HUES64 (cell line): ENCODE measurements at regions not wholly inside any gene's neighbourhood (a gene's known extent, or its start where the extent isn't known, plus 50 kb on each side); places are given as distances from the start of the nearest gene placed in this dataset.

Experiments used
- H3K27ac ChIP-seq: 2 replicates; pipeline ENCODE4 v1.7.0; 2013; ENCODE audit warnings: low read depth, low read length, inconsistent platforms
- H3K27me3 ChIP-seq: 2 replicates; pipeline ENCODE4 v1.6.1; 2013; ENCODE audit warnings: mild to moderate bottlenecking, low read length; ENCODE audit not compliant: insufficient read depth
- H3K36me3 ChIP-seq: 2 replicates; pipeline ENCODE4 v1.6.1; 2013; ENCODE audit warnings: mild to moderate bottlenecking, low read length; ENCODE audit not compliant: insufficient read depth
- H3K4me1 ChIP-seq: 2 replicates; pipeline ENCODE4 v1.6.1; 2013; ENCODE audit warnings: mild to moderate bottlenecking, low read length, moderate library complexity; ENCODE audit not compliant: insufficient read depth
- H3K4me3 ChIP-seq: 2 replicates; pipeline ENCODE4 v1.5.1; 2013; ENCODE audit warnings: mild to moderate bottlenecking, low read length, moderate library complexity
- H3K9ac ChIP-seq: 2 replicates; pipeline ENCODE4 v1.6.1; 2013; ENCODE audit warnings: mild to moderate bottlenecking, low read depth, low read length
- H3K9me3 ChIP-seq: 2 replicates; pipeline ENCODE4 v1.6.1; 2013; ENCODE audit warnings: low read depth, low read length; ENCODE audit not compliant: insufficient read depth
- WGBS: fragments of 150-250, 120-280 bp; methylation state at CpG from one replicate; pipeline ENCODE4 v1.1.7; 2013; ENCODE audit warnings: missing lambda C conversion rate; 5-methylcytosine and 5-hydroxymethylcytosine counted together

- no peaks in the 10 kb centered on the region for H3K4me1 ChIP-seq
- H3K27ac ChIP-seq: no peak overlapping the region
- no peaks in the 10 kb centered on the region for H3K36me3 ChIP-seq
- no peak overlapping the region for H3K4me3 ChIP-seq
- H3K9ac ChIP-seq: no peak overlapping the region
- H3K27me3 ChIP-seq: no peaks in the 10 kb centered on the region
- no peaks in the 10 kb centered on the region for H3K9me3 ChIP-seq
These were observed 312.6 kb downstream of the SLITRK6 start for GRCh38 chr13:85486663-85487062.

DNA sequence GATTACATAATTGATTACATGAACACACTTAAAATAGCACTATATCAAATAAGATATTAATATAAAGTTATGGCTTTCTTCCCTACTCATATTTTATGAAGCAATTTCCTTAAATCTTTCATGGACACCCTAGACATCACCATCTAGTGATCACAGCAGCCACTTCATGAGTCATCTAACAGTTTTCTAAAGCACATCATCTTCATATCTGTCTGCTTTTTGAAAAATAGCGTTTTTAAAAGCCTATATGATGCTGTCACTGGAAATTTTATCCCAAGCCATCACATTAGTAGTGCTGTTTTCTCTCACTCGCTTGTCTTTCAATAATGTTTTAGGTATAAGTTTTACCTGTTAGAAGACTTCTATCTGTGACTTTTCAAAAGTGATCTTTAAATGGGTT is 326.1 kb downstream of the SLITRK6 start:
- WGBS: 90% methylated on average over 1 of the region's 2 CpGs
- H3K4me1 ChIP-seq: no peaks in the 10 kb centered on the region
- no peaks in the 10 kb centered on the region for H3K36me3 ChIP-seq
- H3K27me3 ChIP-seq: no peaks in the 10 kb centered on the region
- H3K4me3 ChIP-seq: no peak overlapping the region
- H3K9me3 ChIP-seq: no peaks in the 10 kb centered on the region
- no peak overlapping the region for H3K9ac ChIP-seq
- no peak overlapping the region for H3K27ac ChIP-seq

DNA sequence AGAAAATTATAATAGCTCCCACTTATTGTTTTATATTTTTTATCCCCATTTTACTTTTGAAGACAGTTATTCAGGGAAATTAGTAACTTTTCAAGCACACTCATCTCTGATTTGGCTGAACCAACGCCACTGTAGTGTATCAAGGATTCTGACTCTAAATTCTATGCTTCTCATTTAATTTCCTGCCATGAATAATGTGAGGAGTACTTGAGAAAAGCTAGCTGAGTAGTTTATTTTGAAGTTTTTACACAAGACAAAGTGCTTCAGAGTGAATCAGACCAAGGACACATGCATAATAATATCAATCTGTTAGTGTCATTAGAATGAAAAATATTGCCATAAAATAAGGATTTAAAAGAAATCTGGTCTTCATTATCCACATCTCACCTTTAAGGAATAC is 329.9 kb downstream of the SLITRK6 start:
- Histone ChIP-seq H3K4me1 (no peaks in the 10 kb centered on the region), H3K36me3 (no peaks in the 10 kb centered on the region), H3K4me3 (no peak overlapping the region), H3K9me3 (no peaks in the 10 kb centered on the region), H3K9ac (no peak overlapping the region), H3K27ac (no peak overlapping the region), H3K27me3 (no peaks in the 10 kb centered on the region)
- 100% methylated on average over 1 of the region's 1 CpG for WGBS

- Histone ChIP-seq H3K27me3 (no peaks in the 10 kb centered on the region), H3K9me3 (peaks cover 4% of the 10 kb centered on the region), H3K9ac (no peak overlapping the region), H3K27ac (no peak overlapping the region), H3K4me1 (no peaks in the 10 kb centered on the region), H3K36me3 (no peaks in the 10 kb centered on the region), H3K4me3 (no peak overlapping the region)
- WGBS: 93% methylated on average over 3 of the region's 3 CpGs
These were observed 336.3 kb downstream of the SLITRK6 start for GRCh38 chr13:85462792-85463425.

- Histone ChIP-seq H3K27me3 (no peaks in the 10 kb centered on the region), H3K4me3 (no peak overlapping the region), H3K27ac (no peak overlapping the region), H3K9ac (no peak overlapping the region), H3K36me3 (no peaks in the 10 kb centered on the region), H3K9me3 (peaks cover 17% of the 10 kb centered on the region), H3K4me1 (no peaks in the 10 kb centered on the region)
- 100% methylated on average over 1 of the region's 1 CpG for whole genome bisulfite sequencing
These were observed 337.6 kb downstream of the SLITRK6 start for GRCh38 chr13:85461621-85462020.

- Histone ChIP-seq H3K4me1 (peaks cover 11% of the 10 kb centered on the region), H3K27me3 (no peaks in the 10 kb centered on the region), H3K36me3 (no peaks in the 10 kb centered on the region), H3K9me3 (no peaks in the 10 kb centered on the region), H3K27ac (no peak overlapping the region), H3K4me3 (no peak overlapping the region), H3K9ac (no peak overlapping the region)
These were observed 353.7 kb downstream of the SLITRK6 start for GRCh38 chr13:85445534-85445933.

GRCh38 chr13:85441975-85442374 is 357.2 kb downstream of the SLITRK6 start:
- no CpG with 5 or more reads among the region's 1 CpG for WGBS

DNA sequence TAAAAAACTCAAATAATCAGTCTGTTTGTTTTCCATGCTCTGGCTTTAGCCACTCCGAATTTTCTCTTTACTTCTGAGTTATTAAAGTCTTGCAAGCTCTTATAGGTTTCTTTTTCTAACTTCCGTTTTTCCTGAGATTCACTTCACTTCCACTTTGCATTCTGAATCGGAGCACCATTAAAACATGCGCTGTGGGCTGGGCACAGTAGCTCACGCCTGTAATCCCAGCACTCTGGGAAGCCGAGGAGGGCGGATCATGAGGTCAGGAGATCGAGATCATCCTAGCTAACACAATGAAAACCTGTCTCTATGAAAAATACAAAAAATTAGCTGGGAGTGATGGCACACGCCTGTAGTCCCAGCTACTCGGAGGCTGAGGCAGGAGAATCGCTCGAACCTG is 357.9 kb downstream of the SLITRK6 start:
- Histone ChIP-seq H3K9me3 (no peaks in the 10 kb centered on the region), H3K4me1 (no peaks in the 10 kb centered on the region; the same call in 1 of the 2 replicates), H3K4me3 (no peak overlapping the region), H3K27ac (no peak overlapping the region), H3K36me3 (no peaks in the 10 kb centered on the region), H3K27me3 (no peaks in the 10 kb centered on the region), H3K9ac (no peak overlapping the region)
- 98% methylated on average over 12 of the region's 12 CpGs for WGBS

More at GRCh38 chr13:85441975-85442374, 357.2 kb downstream of the SLITRK6 start:
- Histone ChIP-seq H3K36me3 (no peaks in the 10 kb centered on the region), H3K9ac (no peak overlapping the region), H3K27me3 (no peaks in the 10 kb centered on the region), H3K9me3 (no peaks in the 10 kb centered on the region), H3K4me3 (no peak overlapping the region), H3K4me1 (no peaks in the 10 kb centered on the region; the same call in 1 of the 2 replicates), H3K27ac (no peak overlapping the region)

- Histone ChIP-seq H3K27ac (no peak overlapping the region), H3K4me1 (no peaks in the 10 kb centered on the region; the same call in 1 of the 2 replicates), H3K36me3 (no peaks in the 10 kb centered on the region), H3K27me3 (no peaks in the 10 kb centered on the region), H3K9ac (no peak overlapping the region), H3K9me3 (peaks cover 6% of the 10 kb centered on the region; the same call in 1 of the 2 replicates), H3K4me3 (no peak overlapping the region)
- 100% methylated on average over 1 of the region's 1 CpG for WGBS
These were observed 363.2 kb downstream of the SLITRK6 start for GRCh38 chr13:85436029-85436428.

DNA sequence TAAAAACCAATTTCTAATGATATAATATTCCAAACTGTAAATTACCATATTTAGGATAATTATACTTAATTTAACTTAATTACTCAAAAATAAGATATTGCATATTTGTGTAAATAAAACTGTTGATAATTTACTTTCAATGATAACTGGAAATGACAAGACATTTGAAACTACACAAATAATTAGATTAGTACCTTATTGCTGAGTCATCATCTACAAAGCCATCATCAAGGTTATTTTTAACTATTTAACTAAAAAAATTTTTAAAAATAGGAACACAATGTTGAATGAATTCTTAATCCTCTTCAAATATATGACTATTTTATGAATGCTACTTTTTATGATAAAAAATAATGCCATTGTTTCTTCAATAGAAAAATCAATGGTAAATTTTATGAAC is 364.3 kb downstream of the SLITRK6 start:
- H3K4me3 ChIP-seq: no peak overlapping the region
- peaks cover 8% of the 10 kb centered on the region; the same call in 1 of the 2 replicates for H3K9me3 ChIP-seq
- H3K36me3 ChIP-seq: no peaks in the 10 kb centered on the region
- H3K27ac ChIP-seq: no peak overlapping the region
- no peaks in the 10 kb centered on the region; the same call in 1 of the 2 replicates for H3K4me1 ChIP-seq
- H3K9ac ChIP-seq: no peak overlapping the region
- no peaks in the 10 kb centered on the region for H3K27me3 ChIP-seq

- H3K36me3 ChIP-seq: no peaks in the 10 kb centered on the region
- peaks cover 8% of the 10 kb centered on the region; the same call in 1 of the 2 replicates for H3K9me3 ChIP-seq
- no peaks in the 10 kb centered on the region for H3K4me1 ChIP-seq
- no peak overlapping the region for H3K9ac ChIP-seq
- H3K27me3 ChIP-seq: no peaks in the 10 kb centered on the region
- no peak overlapping the region for H3K27ac ChIP-seq
- no peak overlapping the region for H3K4me3 ChIP-seq
These were observed 366.3 kb downstream of the SLITRK6 start for GRCh38 chr13:85432881-85433280.

DNA sequence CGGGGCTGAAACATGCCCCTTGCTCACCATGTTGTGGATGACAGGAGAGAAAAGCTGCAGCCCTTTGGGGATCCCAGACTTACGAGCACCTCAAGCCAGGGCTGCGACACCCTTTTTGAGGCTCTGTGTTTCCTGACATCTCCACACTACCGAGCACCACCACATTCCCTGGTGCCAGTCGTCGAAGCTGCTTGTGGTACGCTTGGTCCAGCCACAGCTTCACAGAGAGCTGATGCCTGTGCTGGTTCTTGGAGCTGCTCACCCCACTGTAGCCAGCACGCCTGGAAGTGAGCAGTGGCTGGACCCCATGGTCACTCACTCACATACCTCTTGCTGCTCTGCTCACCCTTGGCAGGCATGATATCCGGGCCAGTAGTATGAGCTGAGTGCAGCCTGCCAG is 367.5 kb downstream of the SLITRK6 start:
- Histone ChIP-seq H3K27ac (no peak overlapping the region), H3K9ac (no peak overlapping the region), H3K4me1 (no peaks in the 10 kb centered on the region), H3K9me3 (peaks cover 8% of the 10 kb centered on the region; the same call in 1 of the 2 replicates), H3K27me3 (no peaks in the 10 kb centered on the region), H3K36me3 (no peaks in the 10 kb centered on the region), H3K4me3 (no peak overlapping the region)
- WGBS: 96% methylated on average over 9 of the region's 9 CpGs
